ENCODE measurements at regions not wholly inside any gene's neighbourhood (a gene's known extent, or its start where the extent isn't known, plus 50 kb on each side); places are given as distances from the start of the nearest gene placed in this dataset.
"Not testable (repeated sequence)": the region's sequence is repeated elsewhere in the genome, so short reads cannot be mapped to it uniquely, and the experiment has no call there.

DNA sequence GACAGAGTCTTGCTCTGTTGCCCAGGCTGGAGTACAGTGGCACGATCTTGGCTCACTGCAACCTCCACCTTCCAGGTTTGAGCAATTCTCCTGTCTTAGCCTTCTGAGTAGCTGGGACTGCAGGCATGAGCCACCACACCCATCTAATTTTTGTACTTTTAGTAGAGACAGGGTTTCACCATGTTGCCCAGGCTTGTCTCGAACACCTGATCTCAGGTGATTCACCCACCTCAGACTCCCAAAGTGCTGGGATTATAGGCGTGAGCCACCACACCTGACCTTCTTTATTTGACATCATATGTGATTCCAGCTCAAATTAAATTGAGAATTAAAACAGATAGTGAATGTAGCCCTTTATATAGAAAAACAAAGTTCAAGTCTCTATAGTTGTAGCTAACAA lies 127.2 kb downstream of the CASP12 start:
- TF ChIP-seq, protein P1, sequence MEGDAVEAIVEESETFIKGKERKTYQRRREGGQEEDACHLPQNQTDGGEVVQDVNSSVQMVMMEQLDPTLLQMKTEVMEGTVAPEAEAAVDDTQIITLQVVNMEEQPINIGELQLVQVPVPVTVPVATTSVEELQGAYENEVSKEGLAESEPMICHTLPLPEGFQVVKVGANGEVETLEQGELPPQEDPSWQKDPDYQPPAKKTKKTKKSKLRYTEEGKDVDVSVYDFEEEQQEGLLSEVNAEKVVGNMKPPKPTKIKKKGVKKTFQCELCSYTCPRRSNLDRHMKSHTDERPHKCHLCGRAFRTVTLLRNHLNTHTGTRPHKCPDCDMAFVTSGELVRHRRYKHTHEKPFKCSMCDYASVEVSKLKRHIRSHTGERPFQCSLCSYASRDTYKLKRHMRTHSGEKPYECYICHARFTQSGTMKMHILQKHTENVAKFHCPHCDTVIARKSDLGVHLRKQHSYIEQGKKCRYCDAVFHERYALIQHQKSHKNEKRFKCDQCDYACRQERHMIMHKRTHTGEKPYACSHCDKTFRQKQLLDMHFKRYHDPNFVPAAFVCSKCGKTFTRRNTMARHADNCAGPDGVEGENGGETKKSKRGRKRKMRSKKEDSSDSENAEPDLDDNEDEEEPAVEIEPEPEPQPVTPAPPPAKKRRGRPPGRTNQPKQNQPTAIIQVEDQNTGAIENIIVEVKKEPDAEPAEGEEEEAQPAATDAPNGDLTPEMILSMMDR (IDR thresholded peaks at IDR 0.05): not testable (repeated sequence)
- not testable (repeated sequence) for TF ChIP-seq POLR2A (IDR thresholded peaks at IDR 0.05)
